ENCODE measurements at regions not wholly inside any gene's neighbourhood (a gene's known extent, or its start where the extent isn't known, plus 50 kb on each side); places are given as distances from the start of the nearest gene placed in this dataset.
"Not testable (repeated sequence)": the region's sequence is repeated elsewhere in the genome, so short reads cannot be mapped to it uniquely, and the experiment has no call there.

DNA sequence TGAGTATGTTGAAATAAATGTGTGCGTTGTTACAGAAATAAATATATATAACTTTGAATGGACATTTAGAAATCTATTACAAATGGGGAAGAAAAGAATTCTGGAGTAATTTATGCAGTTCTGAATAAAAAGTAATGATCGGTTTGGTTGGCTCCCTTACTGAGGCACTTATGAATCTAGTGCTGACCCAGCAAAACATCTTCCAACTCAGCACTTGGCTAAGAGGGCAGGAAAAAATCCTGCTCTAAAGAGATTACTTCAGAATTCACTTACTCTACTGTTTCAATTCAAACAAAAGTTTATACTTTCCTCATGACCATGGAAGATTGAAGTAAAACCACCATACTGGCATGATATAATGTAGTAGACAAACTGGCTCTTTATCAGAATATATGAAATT is 123.9 kb upstream of the RXFP1 start:
- no peak overlapping the region for H3K4me3 ChIP-seq (ENCODE audit: low read depth, low read length)
- H3K9me3 ChIP-seq = no peaks in the 10 kb centered on the region
- ChIA-PET CTCF (no interaction called here), POLR2A (no interaction called here)
- no peak for DNase-seq
- Mint-ChIP-seq H3K9me3 (ENCODE audit: unreplicated experiment) (no peaks in the 10 kb centered on the region), H3K36me3 (ENCODE audit: insufficient read depth, unreplicated experiment) (no peaks in the 10 kb centered on the region), H3K4me1 (ENCODE audit: low read depth, unreplicated experiment) (no peaks in the 10 kb centered on the region), H3K27me3 (ENCODE audit: insufficient read depth, unreplicated experiment) (peaks cover 5% of the 10 kb centered on the region), H3K27ac (ENCODE audit: unreplicated experiment) (no peak overlapping the region), H3K4me3 (ENCODE audit: unreplicated experiment) (no peak overlapping the region)
- no peak for TF ChIP-seq CTCF (IDR thresholded peaks at IDR 0.05; ENCODE audit: insufficient read depth in 1 of 2, low read depth in 1 of 2, low read length in 1 of 2, severe bottlenecking in 1 of 2, unreplicated experiment in 1 of 2)
- intact Hi-C loops (cut with micrococcal nuclease; ENCODE audit: unreplicated experiment) = no loop called here
- no peaks in the 10 kb centered on the region for H3K4me1 ChIP-seq
- no TSS peak for BruUV-seq (replicated peaks)
- no peaks in the 10 kb centered on the region for H3K36me3 ChIP-seq (ENCODE audit: control insufficient read depth, insufficient read depth, low read length)
- no peaks in the 10 kb centered on the region for H3K27me3 ChIP-seq (replicated peaks; ENCODE audit: control insufficient read depth, insufficient read depth, low read length)

DNA sequence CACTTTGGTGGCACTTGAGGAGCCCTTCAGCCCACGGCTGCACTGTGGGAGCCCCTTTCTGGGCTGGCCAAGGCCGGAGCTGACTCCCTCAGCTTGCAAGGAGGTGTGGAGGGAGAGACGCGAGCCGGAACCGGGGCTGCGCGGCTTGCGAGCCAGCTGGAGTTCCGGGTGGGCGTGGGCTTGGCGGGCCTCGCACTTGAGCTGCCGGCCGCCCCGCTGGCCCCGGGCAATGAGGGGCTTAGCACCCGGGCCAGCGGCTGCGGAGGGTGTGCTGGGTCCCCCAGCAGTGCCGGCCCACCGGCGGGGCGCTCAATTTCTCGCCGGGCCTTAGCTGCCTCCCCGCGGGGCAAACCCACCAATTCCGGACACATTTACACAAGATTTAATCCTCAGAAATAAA is 113.7 kb upstream of the RXFP1 start:
- H3K27ac Mint-ChIP-seq (ENCODE audit: unreplicated experiment); H3K4me3 ChIP-seq (ENCODE audit: low read depth, low read length); H3K9me3 Mint-ChIP-seq (ENCODE audit: unreplicated experiment); H3K36me3 ChIP-seq (ENCODE audit: control insufficient read depth, insufficient read depth, low read length); H3K4me3 Mint-ChIP-seq (ENCODE audit: unreplicated experiment); BruUV-seq (replicated peaks); H3K27me3 ChIP-seq (replicated peaks; ENCODE audit: control insufficient read depth, insufficient read depth, low read length); H3K9me3 ChIP-seq; intact Hi-C loops (cut with micrococcal nuclease; ENCODE audit: unreplicated experiment); DNase-seq; H3K4me1 Mint-ChIP-seq (ENCODE audit: low read depth, unreplicated experiment); POLR2A ChIA-PET; H3K4me1 ChIP-seq; H3K36me3 Mint-ChIP-seq (ENCODE audit: insufficient read depth, unreplicated experiment); CTCF ChIA-PET; H3K27me3 Mint-ChIP-seq (ENCODE audit: insufficient read depth, unreplicated experiment): not testable (repeated sequence)

DNA sequence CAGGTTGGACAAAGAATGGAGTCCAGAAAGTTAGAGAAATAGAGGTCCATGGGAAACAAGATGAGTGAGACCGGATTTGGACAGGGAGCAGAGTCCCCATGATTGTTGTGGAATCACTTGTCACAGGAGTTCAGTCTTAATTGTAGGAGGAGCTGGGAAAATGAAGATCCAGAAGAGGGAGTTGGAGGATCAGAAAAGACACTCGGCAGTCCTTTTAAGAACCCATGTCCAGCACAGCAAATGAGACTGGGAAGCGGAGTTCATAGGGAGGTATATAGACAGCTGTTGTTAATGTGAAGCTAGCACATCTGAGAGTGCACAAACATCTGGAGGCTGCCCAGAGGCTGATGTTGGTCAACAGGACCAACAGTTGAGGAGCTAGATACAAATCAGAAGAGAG is 111.4 kb upstream of the RXFP1 start:
- Mint-ChIP-seq H3K4me1 (ENCODE audit: low read depth, unreplicated experiment) (no peaks in the 10 kb centered on the region), H3K27me3 (ENCODE audit: insufficient read depth, unreplicated experiment) (peaks cover 7% of the 10 kb centered on the region), H3K4me3 (ENCODE audit: unreplicated experiment) (no peak overlapping the region), H3K9me3 (ENCODE audit: unreplicated experiment) (no peaks in the 10 kb centered on the region), H3K36me3 (ENCODE audit: insufficient read depth, unreplicated experiment) (no peaks in the 10 kb centered on the region), H3K27ac (ENCODE audit: unreplicated experiment) (no peak overlapping the region)
- no peaks in the 10 kb centered on the region for H3K4me1 ChIP-seq
- no peak overlapping the region for H3K4me3 ChIP-seq (ENCODE audit: low read depth, low read length)
- peak in 1 of 2 experiments; percentile 2 for DNase-seq
- no peaks in the 10 kb centered on the region for H3K27me3 ChIP-seq (replicated peaks; ENCODE audit: control insufficient read depth, insufficient read depth, low read length)
- intact Hi-C loops (cut with micrococcal nuclease; ENCODE audit: unreplicated experiment) = loop anchor here (1.0 kb wide), 2 partner anchors 168 to 215 kb away; no protein-coding TSS in a partner anchor
- TF ChIP-seq CTCF (IDR thresholded peaks at IDR 0.05; ENCODE audit: insufficient read depth in 1 of 2, low read depth in 1 of 2, low read length in 1 of 2, severe bottlenecking in 1 of 2, unreplicated experiment in 1 of 2) = peak in 1 of 2 experiments; percentile 11
- no peaks in the 10 kb centered on the region for H3K9me3 ChIP-seq
- ChIA-PET POLR2A (no interaction called here), CTCF (interaction anchor here (1.1 kb wide), 1 partner anchor 214 kb away, joined by 3 read pairs; no protein-coding TSS in a partner anchor)
- BruUV-seq (replicated peaks) = no TSS peak
- H3K36me3 ChIP-seq (ENCODE audit: control insufficient read depth, insufficient read depth, low read length) = no peaks in the 10 kb centered on the region

GRCh38 chr4:158411269-158411668 is 110.4 kb upstream of the RXFP1 start:
- Histone ChIP-seq H3K9me3 (no peaks in the 10 kb centered on the region), H3K27me3 (replicated peaks; ENCODE audit: control insufficient read depth, insufficient read depth, low read length) (no peaks in the 10 kb centered on the region), H3K36me3 (ENCODE audit: control insufficient read depth, insufficient read depth, low read length) (no peaks in the 10 kb centered on the region), H3K4me1 (no peaks in the 10 kb centered on the region), H3K4me3 (ENCODE audit: low read depth, low read length) (no peak overlapping the region)
- no peak for DNase-seq
- H3K36me3 Mint-ChIP-seq (ENCODE audit: insufficient read depth, unreplicated experiment) = no peaks in the 10 kb centered on the region
- no peaks in the 10 kb centered on the region for H3K9me3 Mint-ChIP-seq (ENCODE audit: unreplicated experiment)
- ChIA-PET CTCF (interaction anchor here (0.5 kb wide), 1 partner anchor 134 kb away, joined by 3 read pairs; no protein-coding TSS in a partner anchor), POLR2A (no interaction called here)
- no peak overlapping the region for H3K27ac Mint-ChIP-seq (ENCODE audit: unreplicated experiment)
- H3K4me1 Mint-ChIP-seq (ENCODE audit: low read depth, unreplicated experiment) = no peaks in the 10 kb centered on the region
- no peak overlapping the region for H3K4me3 Mint-ChIP-seq (ENCODE audit: unreplicated experiment)
- intact Hi-C loops (cut with micrococcal nuclease; ENCODE audit: unreplicated experiment) = no loop called here
- H3K27me3 Mint-ChIP-seq (ENCODE audit: insufficient read depth, unreplicated experiment) = peaks cover 10% of the 10 kb centered on the region
- TF ChIP-seq CTCF (IDR thresholded peaks at IDR 0.05; ENCODE audit: insufficient read depth in 1 of 2, low read depth in 1 of 2, low read length in 1 of 2, severe bottlenecking in 1 of 2, unreplicated experiment in 1 of 2) = no peak
- BruUV-seq (replicated peaks) = no TSS peak

- H3K4me1 Mint-ChIP-seq (ENCODE audit: low read depth, unreplicated experiment); H3K4me3 Mint-ChIP-seq (ENCODE audit: unreplicated experiment); H3K9me3 ChIP-seq; POLR2A ChIA-PET; intact Hi-C loops (cut with micrococcal nuclease; ENCODE audit: unreplicated experiment); BruUV-seq (replicated peaks); DNase-seq; H3K27ac Mint-ChIP-seq (ENCODE audit: unreplicated experiment); H3K4me1 ChIP-seq; H3K4me3 ChIP-seq (ENCODE audit: low read depth, low read length); H3K9me3 Mint-ChIP-seq (ENCODE audit: unreplicated experiment); H3K27me3 ChIP-seq (replicated peaks; ENCODE audit: control insufficient read depth, insufficient read depth, low read length); H3K36me3 Mint-ChIP-seq (ENCODE audit: insufficient read depth, unreplicated experiment); CTCF ChIA-PET; H3K36me3 ChIP-seq (ENCODE audit: control insufficient read depth, insufficient read depth, low read length); H3K27me3 Mint-ChIP-seq (ENCODE audit: insufficient read depth, unreplicated experiment): not testable (repeated sequence)
Measured at GRCh38 chr4:158418679-158419078, 103.0 kb upstream of the RXFP1 start.
